Thyroid gland (tissue), 4 donors: ENCODE measurements at regions not wholly inside any gene's neighbourhood (a gene's known extent, or its start where the extent isn't known, plus 50 kb on each side); places are given as distances from the start of the nearest gene placed in this dataset.

Source experiments
- DNase-seq, 2 donors: peaks; one replicate each; pipeline ENCODE4 v3.0.0-alpha.2; 2019
- H3K27ac ChIP-seq, 3 donors: fragments of 200-600 bp; sonication (generic); 1 replicate in 2 of 3; 2 replicates in 1 of 3; pipeline ENCODE4 v1.5.1; 2016 to 2019; ENCODE audit warnings: mild to moderate bottlenecking in 1 of 3, moderate library complexity in 1 of 3
- H3K27me3 ChIP-seq: fragments of 200-600 bp; sonication (generic); one replicate; pipeline ENCODE4 v1.5.1; 2019
- H3K36me3 ChIP-seq, 2 donors: fragments of 200-600 bp; sonication (generic); one replicate each; pipeline ENCODE4 v1.5.1; 2016 to 2019
- H3K4me1 ChIP-seq, 2 donors: fragments of 200-600 bp; sonication (generic); one replicate each; pipeline ENCODE4 v1.5.1; 2017 to 2019
- H3K4me3 ChIP-seq, 3 donors: fragments of 200-600 bp; sonication (generic); replicated peaks in 1 of 3; 1 replicate in 2 of 3; 2 replicates in 1 of 3; pipeline ENCODE4 v1.5.1; 2016; ENCODE audit warnings: mild to moderate bottlenecking in 1 of 3
- H3K9me3 ChIP-seq: fragments of 200-600 bp; sonication (generic); one replicate; pipeline ENCODE4 v1.5.1; 2017
- CTCF ChIP-seq, 6 experiments: fragments of 200-600 bp in 3 of 6; fragments of 450-650 bp in 3 of 6; sonication (generic) in 3 of 6; IDR thresholded peaks; one replicate each; pipeline ENCODE4 v1.5.1; 2016 to 2019; ENCODE audit warnings: antibody characterized with exemption in 6 of 6, mild to moderate bottlenecking in 2 of 6, inconsistent platforms in 1 of 6, moderate library complexity in 1 of 6
- POLR2A ChIP-seq, 2 donors: fragments of 450-650 bp; IDR thresholded peaks; one replicate each; pipeline ENCODE4 v1.6.1; 2017; ENCODE audit warnings: antibody characterized with exemption in 2 of 2, mild to moderate bottlenecking in 2 of 2, moderate library complexity in 1 of 2
- WGBS, 2 donors: methylation state at CpG; one replicate each; pipeline ENCODE4 v1.1.5; 2017; 5-methylcytosine and 5-hydroxymethylcytosine counted together
- intact Hi-C: fragments of 100-400 bp; cut with DNase I; formaldehyde crosslinking; loops from one replicate; pipeline ENCODE4 v1.15.1; 2023

DNA sequence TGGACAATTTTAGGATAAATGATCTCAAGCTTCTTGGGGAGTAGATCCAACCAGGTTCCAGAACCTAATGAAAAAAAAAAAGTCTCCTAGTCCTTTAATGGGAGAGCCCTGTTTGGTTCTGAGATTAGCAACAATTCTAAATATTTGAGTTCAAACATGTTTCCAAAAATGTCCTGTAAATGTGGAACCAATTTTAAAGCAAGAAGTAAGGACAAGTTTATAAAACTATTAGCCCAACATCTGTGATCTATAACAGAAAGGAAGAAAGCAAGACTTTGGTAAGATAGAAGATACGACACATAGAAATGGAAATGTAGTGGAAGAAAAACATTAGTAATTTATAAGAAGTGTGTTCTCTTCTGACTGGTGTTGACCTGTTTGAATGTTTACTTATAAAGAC is 79.7 kb upstream of the SLC5A12 start:
- intact Hi-C loops = no loop called here
- TF ChIP-seq CTCF (IDR thresholded peaks at IDR 0.05) (no peak), POLR2A (IDR thresholded peaks at IDR 0.05) (no peak)
- Histone ChIP-seq H3K36me3 (no peaks in the 10 kb centered on the region), H3K4me1 (no peaks in the 10 kb centered on the region), H3K27me3 (no peaks in the 10 kb centered on the region), H3K9me3 (no peaks in the 10 kb centered on the region), H3K4me3 (no peak overlapping the region), H3K27ac (no peak overlapping the region)
- 86 to 91% methylated on average over 1 of the region's 1 CpG for WGBS, 2 donors
- DNase-seq = no peak

GRCh38 chr11:26805001-26805400 is 83.1 kb upstream of the SLC5A12 start:
- TF ChIP-seq CTCF (IDR thresholded peaks at IDR 0.05) = no peak
- no peak for TF ChIP-seq POLR2A (IDR thresholded peaks at IDR 0.05)
- Histone ChIP-seq H3K4me3 (no peak overlapping the region), H3K27me3 (no peaks in the 10 kb centered on the region), H3K4me1 (no peaks in the 10 kb centered on the region), H3K27ac (no peak overlapping the region), H3K36me3 (no peaks in the 10 kb centered on the region), H3K9me3 (no peaks in the 10 kb centered on the region)
- DNase-seq = no peak
- intact Hi-C loops = no loop called here

DNA sequence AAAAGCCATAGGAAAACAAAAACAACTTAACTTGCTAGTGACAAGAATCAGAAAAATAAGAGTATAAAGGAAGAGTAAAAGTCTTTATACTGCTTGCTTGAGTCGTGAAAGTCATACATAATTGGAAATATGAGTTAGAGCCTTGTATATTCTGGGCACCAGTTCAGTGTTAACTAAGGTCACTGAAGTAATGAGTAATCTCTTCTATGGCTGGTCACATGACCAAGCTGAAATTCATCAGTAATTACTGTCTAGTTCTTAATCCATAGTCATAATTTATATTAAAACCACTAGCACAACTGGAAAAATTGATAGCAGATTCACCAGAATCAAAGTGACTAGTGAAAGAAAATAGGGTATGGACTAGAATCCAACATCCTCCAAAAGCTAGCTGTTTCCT is 84.4 kb upstream of the SLC5A12 start:
- H3K4me1 ChIP-seq = no peaks in the 10 kb centered on the region
- no peaks in the 10 kb centered on the region for H3K9me3 ChIP-seq
- intact Hi-C loops = no loop called here
- TF ChIP-seq POLR2A (IDR thresholded peaks at IDR 0.05) (no peak), CTCF (IDR thresholded peaks at IDR 0.05) (no peak)
- no peak overlapping the region for H3K4me3 ChIP-seq
- no peaks in the 10 kb centered on the region for H3K27me3 ChIP-seq
- H3K27ac ChIP-seq = no peak overlapping the region
- no peak for DNase-seq
- WGBS, 2 donors = 67 to 80% methylated on average over 1 of the region's 1 CpG
- H3K36me3 ChIP-seq = no peaks in the 10 kb centered on the region

DNA sequence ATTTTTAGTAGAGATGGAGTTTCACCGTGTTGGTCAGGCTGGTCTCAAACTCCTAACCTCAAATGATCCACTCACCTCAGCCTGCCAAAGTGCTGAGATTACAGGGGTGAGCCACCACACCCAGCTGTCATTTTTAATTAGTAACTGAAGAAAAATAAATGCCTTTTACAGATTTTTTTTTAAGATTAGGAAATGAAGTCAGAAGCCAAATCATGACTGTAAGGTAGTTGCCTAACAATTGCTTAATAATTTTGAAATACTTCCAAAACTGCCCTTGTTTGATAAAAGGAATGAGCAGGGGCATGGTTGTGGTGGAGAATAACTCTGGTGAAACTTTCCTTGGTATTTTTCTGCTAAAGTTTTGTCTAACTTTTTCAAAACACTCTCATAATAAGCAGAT is 98.9 kb upstream of the SLC5A12 start:
- DNase-seq = no peak
- Histone ChIP-seq H3K27ac (no peak overlapping the region), H3K9me3 (no peaks in the 10 kb centered on the region), H3K27me3 (no peaks in the 10 kb centered on the region), H3K4me1 (no peaks in the 10 kb centered on the region), H3K36me3 (no peaks in the 10 kb centered on the region), H3K4me3 (no peak overlapping the region)
- no peak for TF ChIP-seq CTCF (IDR thresholded peaks at IDR 0.05)
- no peak for TF ChIP-seq POLR2A (IDR thresholded peaks at IDR 0.05)
- intact Hi-C loops = no loop called here
- 89 to 91% methylated on average over 1 of the region's 1 CpG for WGBS, 2 donors

- intact Hi-C loops = no loop called here
- DNase-seq = no peak
- TF ChIP-seq CTCF (IDR thresholded peaks at IDR 0.05) = no peak
- no peak for TF ChIP-seq POLR2A (IDR thresholded peaks at IDR 0.05)
- no peak overlapping the region for H3K4me3 ChIP-seq
- 69 to 91% methylated on average over 2 of the region's 2 CpGs for WGBS, 2 donors
- no peaks in the 10 kb centered on the region for H3K27me3 ChIP-seq
- H3K9me3 ChIP-seq = no peaks in the 10 kb centered on the region
- H3K27ac ChIP-seq = no peak overlapping the region
- no peaks in the 10 kb centered on the region for H3K4me1 ChIP-seq
- no peaks in the 10 kb centered on the region for H3K36me3 ChIP-seq
Observed at GRCh38 chr11:26823963-26824362, 102.1 kb upstream of the SLC5A12 start.
